ENCODE measurements at regions not wholly inside any gene's neighbourhood (a gene's known extent, or its start where the extent isn't known, plus 50 kb on each side); places are given as distances from the start of the nearest gene placed in this dataset.

- TF ChIP-seq CTCF (IDR thresholded peaks at IDR 0.05) (no peak), POLR2A (IDR thresholded peaks at IDR 0.05) (no peak)
These were observed 456.5 kb upstream of the NDST3 start for GRCh38 chr4:117577686-117578311.
